ENCODE measurements at regions not wholly inside any gene's neighbourhood (a gene's known extent, or its start where the extent isn't known, plus 50 kb on each side); places are given as distances from the start of the nearest gene placed in this dataset.

DNA sequence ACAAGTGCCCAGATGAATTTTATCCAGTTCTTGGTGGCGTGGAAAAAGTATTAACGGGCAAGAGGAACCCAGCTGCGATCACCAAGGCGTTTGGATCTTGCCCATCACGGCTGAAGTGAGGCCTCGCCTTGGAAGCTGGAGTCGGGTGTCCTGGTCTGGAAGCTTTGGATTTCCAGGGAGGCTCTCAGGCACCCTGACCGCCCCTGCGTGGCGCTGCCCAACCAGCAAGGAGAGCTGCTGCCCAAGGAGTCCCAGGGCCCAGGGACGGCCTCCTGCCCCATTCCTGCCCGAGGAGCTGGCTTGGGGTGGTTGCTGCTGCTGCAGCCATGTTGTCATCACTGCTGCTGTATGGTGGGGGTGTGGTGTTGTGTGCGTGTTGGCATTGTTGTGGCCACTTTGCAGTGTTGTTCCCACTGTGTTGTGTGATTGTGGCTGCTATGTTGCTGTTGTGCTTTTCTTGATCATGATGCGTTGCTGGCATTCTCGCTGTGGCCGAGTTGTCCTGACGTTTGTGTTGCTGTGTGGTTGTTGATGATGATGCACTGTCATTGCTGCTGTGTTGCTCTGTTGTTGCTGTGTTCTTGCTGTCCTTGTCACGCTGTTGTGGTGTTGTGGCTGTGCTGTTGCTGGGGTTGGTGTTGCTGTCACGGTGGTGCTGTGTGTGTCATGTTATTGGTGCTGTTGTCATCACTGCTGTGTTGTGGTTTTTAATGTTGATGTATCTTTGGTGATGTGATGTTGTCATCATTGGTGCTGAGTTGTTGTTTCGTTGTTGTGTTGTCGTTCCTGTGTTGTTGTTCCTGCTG, 318.8 kb downstream of the C16orf95 start:
- no peak for DNase-seq (ENCODE audit: low spot score)

DNA sequence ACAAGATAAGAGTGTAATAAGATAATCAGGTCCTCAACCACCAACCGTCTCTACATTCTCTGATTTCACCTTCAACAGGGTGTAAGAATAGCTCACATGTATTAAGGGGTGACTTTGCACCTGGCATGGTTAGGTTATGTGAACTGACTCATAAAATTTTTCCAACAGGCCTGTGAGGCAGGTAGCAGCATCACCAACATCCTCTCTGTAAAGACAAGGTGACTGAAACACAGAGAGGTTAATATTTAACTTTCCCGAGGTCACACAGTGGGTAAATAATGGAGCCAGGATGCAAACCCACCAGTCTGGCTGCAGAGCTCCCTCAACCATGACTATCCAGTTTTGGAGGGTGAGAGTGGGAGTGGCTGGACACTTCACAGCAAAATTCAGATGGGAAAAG, 317.2 kb downstream of the C16orf95 start:
- no peak for DNase-seq (ENCODE audit: low spot score)

DNA sequence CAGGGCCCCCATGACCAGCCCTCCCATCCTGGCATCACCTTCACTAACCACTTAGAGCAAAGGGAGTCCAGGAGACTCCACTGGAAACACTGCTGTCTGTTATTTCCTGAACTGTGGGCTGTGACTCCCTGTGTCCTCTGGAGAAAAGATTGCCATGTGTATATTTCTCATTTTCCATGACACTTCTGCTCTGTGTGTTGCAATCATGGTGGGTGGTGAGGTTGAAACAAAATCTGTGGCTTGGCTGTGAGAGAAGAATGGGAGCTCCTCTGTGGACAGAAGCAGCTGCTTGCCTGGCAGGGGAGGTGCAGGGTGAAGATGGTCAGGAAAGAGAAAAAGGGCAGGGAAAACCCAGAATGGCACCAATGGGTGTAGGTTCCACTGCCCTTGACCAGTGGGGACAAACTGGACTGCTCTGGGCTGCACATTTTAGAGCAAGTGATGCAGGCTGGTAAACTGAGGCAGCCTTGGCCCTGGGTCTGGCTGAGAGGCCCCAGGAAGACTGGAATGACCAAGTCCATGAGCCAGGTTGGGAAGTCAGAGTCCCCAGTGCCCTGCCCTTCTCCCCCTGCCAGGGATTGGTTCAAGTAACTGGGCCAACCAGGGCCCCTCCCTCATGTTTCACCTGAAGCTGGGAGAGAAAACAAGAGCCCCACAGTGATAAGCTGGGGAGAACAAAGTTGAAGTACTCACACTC, 314.3 kb downstream of the C16orf95 start:
- DNase-seq (ENCODE audit: low spot score), result no peak

DNA sequence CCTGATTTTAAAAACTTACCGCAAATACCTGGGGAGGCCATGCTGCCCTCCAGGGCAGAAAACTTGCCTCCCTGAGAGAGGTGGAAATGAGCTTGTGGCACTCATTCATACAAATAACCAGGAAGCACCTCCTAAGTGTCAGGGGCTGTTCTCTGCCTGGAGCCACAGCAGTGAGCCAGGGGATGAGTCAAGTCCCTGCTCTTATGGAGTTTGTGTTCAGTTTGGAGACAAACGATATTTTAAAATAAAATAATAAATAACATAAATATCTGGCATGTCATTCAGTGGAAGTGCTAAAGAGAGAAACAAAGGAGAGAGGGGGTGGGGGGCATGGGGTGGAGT, 313.8 kb downstream of the C16orf95 start:
- DNase-seq (ENCODE audit: low spot score), result no peak

DNA sequence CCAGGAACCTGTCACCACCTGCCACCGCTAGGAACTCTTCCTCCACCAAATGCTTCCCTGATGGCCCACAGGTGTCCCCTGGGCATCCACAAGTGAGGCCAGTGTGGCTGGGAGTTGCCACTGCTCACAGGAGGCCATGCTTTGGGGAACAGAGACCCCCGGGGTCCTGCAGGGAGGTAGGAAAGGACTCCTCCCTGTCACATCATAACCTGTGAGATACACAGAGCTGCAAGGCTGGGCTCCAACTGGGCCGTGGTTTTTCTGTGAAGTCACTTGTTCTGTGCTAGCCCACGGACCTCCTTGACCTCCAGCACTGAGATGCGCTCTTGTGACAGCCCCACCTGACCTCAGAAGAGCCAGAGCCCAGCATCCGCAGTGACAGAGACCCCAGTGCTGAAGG, 311.2 kb downstream of the C16orf95 start:
- no peak for DNase-seq (ENCODE audit: low spot score)

DNA sequence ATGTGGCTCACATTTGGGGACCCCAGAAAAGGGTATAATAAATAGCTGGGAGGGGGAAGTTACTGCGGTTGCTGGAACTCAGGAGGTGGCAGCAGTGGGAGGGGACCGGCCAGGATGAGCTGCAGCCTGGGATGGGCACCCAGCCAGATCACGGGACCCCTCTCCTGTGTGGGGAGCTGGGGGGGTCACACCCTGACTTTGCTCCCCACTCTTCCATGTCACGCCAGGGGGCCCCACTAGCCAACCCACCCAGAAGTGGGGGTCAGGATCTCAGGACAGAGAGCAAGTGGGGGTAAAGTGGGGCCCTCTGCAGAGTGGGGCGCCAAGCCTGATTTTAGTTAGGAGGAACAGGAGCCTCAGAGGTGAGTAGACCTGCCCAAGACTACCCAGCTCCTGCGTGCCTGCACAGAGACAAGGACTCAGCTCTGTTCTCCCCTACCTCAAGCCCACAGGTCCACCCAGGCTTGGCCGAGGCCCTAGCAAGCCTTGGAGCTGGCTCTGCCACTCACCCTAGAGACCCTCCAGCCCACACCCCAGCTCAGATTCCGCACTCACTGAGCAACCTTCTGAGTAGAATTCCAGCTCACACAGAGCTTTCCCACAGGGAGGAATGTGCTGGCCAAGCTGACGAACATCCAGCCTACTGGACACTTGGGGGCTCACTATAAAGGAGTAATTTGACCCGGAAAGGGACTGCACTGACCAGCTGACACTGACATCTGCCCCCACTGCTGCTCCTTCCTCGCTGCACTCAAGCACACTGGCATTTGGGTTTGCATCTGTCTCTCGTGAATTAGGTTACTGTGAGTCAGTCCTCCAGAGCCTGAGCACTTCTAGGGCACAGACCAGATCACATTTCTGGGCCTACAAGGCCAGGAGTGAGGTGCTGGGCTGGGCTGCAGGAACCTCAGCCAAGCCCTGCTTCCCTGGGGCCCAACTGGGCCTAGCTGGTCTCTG, 310.1 kb downstream of the C16orf95 start:
- DNase-seq (ENCODE audit: low spot score), result no peak

DNA sequence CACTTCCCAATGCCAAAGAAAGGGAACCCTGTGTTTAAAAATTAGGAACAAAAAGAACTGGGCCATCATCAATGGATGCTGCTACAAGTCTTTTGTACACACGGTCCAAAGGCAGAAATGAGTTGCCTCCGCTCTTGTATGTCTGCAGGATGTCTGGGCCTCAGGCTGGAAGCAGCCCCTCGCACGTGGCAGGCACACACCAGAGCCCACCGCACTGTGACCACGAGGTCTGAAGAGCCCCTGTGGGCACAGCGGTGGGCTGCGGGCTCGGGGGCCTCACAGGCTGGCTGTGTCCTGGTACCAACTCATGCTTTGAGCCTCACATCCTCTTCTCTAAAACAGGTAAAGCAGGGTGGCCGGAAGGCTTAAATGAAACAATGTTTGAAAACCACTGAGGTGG, 309.3 kb downstream of the C16orf95 start:
- no peak for DNase-seq (ENCODE audit: low spot score)

DNA sequence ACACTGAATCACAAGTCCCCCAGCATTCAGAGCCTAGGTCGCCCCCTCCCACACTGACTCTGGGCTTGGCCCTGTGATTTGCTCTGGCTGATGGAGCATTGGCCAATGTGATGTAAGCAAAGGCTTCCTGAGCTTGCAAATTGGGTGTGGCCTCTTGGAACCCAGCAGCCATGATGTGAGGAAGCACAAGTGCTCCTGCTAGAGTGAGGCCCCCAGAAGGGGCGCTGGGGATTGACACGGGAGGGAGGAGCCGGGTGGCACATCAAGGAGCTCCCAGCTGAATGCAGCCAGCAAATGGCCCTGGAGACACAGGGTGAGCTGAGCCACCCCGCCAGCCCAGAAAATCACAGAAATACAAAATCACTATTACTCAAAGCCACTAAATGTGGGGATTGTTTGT, 308.5 kb downstream of the C16orf95 start:
- DNase-seq (ENCODE audit: low spot score), result no peak

DNA sequence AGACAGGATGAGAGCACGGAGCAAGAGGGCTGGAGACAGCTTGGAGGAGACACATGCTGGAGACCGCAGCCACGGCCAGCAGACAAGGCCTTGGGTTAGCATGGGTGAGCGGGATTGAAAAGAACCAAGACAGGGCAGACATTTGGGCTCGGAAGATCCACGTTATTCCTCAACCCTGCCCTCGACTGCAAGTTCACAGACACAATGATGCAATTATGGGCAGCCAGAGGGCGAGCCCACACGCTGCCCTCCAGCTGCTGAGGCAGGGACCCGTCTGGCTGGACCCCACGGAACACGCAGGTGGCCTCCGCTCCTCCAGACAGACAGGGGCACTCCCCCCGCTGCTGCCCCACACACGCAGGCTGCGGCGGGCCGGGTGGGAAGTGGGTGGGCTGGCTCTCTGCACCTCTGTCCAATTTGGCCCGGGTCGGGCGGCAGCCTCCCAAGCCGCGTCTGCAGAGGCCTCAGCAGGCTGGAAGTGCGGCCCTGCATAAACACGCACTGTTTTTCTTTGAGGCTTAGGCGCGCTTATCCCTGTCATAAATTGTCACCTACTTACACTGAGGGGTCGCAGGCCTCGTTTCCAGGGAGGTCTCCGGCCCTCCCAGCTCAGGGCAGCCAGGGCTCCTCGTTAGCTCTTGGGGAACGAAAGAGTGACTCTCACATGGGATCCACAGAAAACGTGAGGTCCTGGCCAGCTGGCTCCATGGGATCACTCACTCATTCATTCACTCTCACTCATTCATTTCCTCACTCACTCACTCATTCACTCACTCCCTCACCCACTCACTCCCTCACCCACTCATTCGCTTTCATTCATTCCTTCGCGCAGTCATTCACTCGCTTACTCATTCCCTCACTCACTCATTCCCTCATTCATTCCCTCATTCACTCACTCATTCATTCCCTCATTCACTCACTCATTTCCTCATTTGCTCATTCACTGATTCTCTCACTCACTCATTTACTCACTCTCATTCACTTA, 303.9 kb downstream of the C16orf95 start:
- no peak for DNase-seq (ENCODE audit: low spot score)

DNA sequence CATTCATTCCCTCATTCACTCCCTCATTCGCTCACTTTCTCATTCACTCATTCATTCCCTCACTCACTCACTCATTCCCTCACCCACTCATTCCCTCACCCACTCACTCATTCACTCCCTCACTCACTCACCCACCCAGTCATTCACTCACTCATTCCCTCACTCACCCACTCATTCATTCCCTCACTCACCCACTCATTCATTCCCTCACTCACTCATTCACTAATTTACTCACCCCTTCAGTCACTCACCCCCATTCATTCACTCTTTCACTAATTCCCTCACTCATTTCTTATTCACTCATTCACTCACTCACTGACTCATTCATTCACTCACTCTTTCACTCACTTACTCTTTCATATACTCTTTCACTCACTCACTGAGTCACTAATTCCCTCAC, 303.1 kb downstream of the C16orf95 start:
- DNase-seq (ENCODE audit: low spot score), result no peak

DNA sequence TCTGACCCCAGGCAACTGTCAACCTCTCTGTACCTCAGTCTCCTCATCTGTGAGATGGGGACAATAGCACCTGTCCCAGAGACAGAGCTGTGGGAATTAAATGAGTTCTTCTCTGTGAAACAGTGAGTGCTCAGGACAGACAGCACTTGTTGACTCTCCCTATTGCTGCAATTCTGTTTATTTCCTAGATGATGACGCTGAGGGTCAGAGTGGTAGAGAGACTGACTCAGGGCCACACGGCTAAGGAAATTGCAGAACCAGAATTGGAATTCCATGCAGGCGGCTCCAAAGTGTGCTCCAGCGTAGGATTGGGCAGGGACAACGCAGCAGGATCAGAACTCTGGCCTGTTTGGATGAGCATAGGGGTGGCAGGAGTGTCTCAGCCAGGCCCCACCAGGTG, 302.2 kb downstream of the C16orf95 start:
- no peak for DNase-seq (ENCODE audit: low spot score)

DNA sequence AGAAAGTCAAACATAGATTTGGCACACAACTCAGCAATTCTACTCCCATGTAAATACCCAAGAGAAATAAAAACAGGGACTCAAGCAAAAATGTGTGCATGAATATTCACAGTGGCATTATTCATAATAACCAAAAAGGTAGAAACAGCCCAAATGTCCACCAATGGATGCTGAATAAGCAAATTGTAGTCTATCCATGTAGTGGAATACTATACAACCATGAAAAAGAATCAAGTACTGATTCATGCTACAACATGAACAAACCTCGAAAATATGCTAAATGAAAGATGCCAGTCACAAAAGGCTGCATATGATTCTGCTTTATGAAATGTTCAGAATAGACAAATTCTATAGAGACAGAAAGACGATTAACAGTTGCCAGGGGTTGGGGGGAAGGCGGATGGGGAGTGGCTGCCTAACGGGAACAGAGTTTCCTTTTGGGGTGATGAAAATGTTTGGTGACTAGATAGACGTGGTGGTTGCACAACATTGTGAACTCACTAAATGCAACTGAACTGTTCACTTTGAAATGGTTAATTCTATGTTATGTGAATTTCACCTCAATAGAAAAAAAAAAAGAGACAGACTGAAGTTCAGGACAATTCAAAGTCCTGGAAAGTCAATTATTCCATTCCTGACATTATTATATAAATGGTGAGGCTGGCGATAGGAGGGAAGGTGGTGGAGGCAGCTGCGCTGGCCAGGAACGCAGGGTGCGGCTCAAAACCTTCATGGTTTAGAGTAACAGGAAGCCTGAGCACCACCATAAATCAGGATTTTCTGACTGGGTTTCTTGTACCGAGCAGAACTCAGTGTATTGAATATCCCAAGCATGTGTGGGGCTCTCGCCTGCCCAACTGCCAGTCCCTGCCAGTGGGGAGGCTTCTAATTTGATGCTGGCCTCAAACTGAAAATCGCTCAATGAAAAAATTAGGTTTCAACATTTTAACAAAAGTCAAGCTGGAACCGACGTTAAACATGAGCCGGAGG, 300.9 kb downstream of the C16orf95 start:
- no peak for DNase-seq (ENCODE audit: low spot score)

DNA sequence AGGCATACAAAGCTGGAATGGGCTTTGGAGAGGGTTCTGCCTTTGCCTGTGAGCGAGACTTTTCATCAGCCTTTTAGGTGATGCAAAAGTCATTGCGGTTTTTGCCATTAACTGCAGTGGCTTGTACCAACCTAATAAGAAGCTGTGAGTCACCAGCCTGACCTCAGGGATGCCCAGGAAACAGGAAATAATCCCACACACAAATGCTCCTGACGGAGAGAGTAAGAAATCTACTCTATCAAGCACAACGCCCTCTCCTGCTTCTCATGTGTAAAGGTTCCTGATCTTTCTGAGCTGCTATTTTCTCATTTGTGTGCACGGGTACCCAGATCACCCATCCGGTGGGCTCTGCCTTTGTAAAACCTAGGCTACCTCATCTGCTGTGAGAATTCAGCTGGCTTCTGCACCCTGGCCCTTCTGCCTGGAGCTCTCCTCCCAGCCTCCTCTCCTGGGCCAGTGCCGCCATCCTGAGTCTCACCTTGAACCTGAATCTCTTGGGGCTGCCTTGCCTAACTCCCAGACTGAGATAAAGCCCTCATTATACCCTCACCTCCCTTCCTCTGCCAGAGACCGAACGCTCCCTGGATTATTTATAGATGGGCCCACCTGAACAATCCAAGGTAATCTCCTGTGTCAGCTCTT, 299.7 kb downstream of the C16orf95 start:
- no peak for DNase-seq (ENCODE audit: low spot score)

DNA sequence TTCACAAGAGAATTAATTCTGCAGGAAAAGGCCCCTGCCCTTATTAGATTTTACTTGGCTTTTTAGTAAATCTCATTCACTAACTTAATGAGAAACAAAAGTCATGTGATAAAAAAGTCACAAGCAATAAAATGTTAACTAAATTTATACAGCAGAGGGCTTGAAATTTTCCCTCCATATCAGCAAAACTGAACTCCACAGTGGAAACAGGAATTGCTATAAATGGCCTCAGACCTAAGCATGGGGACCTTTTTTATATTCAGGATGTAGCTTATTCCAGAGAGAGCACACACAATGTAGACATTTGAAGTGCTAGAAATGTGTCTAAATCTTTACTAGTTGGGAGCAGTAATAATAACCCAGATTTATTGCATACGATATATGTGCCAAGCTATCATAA, 291.5 kb downstream of the C16orf95 start:
- DNase-seq (ENCODE audit: low spot score), result no peak

DNA sequence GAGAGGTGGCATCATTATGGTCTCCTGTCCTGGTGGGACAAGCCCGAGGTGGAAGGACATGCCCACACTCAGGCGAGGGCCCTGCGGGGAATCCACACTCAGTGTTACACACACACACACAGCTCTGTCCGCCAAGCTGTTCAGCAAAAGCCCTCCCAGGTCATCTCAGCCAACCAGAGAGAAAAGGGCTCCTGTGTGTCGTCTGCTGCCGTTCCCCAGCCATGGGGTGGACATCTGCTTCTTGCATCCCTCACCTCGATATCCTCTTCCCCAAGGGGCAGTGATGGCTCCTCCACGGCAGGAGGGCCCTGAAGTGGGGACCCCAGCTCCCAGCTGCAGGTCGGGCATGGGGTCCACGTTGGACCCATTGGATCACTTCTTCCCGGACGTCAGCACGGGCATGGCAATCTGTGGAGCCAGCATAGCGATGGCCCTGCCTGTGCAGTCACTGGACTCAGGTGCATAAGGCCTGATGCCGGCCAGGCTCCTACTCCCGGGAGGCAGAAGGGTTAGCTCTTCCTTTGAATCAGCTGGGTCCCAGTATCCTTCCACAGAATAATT, 290.1 kb downstream of the C16orf95 start:
- no peak for DNase-seq (ENCODE audit: low spot score)

DNA sequence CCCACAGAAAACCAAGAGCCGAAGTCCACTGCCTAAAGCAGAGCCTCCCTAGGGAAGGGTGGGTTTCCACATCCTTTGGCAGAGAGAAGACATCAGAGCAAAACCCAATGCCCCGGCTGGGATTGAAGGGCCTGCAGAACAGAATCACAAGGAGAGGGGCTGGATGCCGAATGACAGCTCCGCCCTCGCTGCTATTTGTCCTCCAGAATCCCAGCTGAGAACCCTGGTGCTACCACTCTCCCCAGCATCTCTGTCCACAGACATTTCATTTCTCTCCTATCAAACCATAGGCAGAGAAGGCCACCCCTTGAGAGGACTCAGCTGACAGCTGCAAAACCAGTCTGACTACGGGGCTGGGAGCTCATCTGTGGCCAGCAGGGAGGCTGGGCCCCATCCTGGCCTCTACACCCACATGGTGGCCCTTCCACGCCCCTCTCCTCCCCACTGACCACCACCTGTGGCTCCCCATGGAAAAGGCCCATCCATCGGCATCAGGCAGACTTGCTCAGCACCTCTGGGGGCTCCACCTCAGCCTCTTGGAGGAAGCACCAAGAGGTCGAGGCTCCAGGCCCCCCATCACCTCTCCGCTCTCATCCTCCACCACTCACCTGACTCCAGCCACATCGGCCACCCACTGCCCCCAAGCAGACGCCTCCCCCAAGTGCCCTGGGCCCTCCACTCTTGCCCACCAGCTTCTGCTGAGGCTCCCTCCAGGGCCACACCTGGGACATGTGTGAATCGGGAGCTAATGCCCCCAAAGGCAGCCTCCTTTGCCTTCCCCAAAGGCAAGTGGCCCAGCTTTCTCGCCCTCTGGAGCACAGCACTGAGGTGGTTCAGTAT, 288.5 kb downstream of the C16orf95 start:
- no peak for DNase-seq (ENCODE audit: low spot score)

DNA sequence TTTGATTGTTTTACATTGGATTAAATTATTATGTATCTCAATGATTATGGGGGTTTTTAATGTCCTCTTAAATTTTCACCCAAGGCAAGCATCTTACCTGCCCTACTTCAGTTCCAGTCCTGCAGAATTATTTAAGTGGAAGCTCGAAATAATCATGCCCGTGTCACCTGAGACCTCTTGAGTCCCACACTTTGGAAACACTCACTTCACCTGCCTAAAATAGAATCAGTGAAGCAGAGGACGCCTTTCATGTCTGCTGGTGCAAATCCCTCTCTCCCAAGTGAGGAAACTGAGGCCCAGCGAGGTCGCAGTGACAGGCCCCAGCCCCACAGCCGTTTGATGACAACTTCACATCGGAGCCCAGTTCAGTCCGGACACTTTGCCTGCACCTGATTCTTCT, 284.6 kb downstream of the C16orf95 start:
- DNase-seq (ENCODE audit: low spot score), result no peak

DNA sequence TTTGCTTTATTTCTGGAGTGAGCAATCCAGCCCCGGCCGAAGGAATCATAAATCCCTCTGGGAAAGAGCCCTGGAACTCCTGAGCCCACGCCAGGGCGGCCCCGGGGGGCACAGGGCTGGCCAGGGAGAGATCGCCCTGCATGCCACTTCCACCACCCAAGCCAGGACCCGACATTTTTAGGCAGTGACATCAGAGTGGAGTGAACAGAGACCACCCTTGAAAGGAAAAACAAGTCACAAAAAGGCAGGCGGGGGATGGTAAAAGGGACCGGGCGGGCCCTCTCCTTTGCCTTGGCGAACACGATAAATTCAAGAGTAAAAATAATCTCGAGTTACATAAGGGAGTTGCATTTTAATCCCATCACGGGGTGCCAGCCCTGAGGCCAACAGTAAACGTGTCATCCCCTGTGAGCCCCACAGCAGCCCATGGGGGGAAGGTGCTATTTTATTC, 284.1 kb downstream of the C16orf95 start:
- no peak for DNase-seq (ENCODE audit: low spot score)

Data from CD4-positive, alpha-beta T cell treated with Interleukin-2 at 100 ng/mL for 4 hours (primary cell).